GM21529 (cell line): ENCODE measurements at regions not wholly inside any gene's neighbourhood (a gene's known extent, or its start where the extent isn't known, plus 50 kb on each side); places are given as distances from the start of the nearest gene placed in this dataset.

Experiments
- ATAC-seq: cut with Tn5 transposase; IDR thresholded peaks from one replicate; pipeline ENCODE4 v1.9.1; 2021; ENCODE audit not compliant: unreplicated experiment

DNA sequence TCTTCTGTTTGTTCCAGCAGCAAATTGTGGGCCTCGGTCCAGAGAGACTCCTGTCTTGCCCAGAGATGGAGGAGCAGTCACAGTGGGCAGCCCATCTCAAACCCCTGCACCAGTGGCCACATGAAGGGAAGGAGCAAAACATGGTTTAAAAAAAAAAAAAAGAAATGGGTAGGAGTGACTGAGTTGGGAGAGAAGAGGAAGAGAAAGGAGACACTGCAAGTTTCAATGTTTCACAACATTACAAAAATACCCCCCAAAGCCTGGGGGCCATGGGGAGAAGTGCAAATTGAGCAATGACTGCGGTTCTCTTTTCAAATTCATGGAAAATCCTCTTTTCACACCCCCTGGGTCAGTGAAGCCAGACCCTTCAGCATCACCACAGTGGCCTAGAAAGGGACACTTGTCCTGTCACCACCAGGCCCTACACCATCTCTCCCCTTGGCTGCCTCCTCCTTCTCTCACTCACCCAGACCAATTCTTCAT, 117.1 kb downstream of the ZFP36L2 start:
- ATAC-seq = no peak

GRCh38 chr2:43107679-43108078, 118.7 kb downstream of the ZFP36L2 start:
- no peak for ATAC-seq

DNA sequence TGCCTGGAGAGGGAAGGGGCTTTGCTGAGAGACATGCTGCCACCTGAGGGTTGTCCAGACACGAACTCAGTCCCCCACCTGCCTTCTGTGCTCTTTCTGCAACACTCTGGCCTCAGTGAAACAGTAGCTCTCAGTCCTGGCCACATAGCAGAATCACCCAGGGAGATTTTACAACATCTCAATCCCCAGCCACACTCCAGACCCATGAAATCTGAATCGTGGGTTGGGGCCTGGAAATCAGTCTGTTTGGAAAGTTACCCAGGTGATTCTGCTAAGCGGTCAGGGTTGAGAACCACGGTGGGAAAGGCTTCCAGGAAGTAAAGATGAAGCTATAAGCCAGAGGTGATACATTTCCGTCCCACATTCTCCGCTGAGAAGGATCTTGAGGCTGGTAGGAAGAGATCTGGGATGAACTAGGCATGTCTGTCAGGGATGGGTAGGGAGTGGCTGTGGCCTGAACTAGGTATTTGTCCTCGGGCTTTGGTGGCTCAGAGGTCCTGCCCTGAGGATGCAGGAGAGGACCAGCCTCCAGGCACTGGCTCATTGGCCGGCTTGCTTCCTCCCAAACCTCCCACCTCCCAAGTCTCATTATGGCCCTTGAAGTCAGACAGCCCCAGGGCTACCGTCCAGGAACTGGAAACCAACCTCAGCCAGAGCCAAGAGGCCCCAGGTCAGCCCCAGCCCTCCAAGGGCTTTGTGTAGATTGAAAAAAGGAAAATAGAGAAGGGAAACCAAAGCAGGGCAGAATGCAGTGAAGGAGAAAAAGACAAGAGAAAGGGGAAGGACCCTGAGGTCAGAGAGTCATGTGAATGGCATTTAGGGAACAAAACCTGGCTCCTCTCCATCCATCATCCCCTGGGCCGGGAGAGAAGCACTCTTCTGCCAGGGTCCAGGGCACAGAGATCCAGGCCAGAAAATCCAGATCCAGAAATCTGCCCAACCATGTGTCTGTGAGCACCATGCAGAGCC, 119.6 kb downstream of the ZFP36L2 start:
- ATAC-seq = peak; percentile 49

DNA sequence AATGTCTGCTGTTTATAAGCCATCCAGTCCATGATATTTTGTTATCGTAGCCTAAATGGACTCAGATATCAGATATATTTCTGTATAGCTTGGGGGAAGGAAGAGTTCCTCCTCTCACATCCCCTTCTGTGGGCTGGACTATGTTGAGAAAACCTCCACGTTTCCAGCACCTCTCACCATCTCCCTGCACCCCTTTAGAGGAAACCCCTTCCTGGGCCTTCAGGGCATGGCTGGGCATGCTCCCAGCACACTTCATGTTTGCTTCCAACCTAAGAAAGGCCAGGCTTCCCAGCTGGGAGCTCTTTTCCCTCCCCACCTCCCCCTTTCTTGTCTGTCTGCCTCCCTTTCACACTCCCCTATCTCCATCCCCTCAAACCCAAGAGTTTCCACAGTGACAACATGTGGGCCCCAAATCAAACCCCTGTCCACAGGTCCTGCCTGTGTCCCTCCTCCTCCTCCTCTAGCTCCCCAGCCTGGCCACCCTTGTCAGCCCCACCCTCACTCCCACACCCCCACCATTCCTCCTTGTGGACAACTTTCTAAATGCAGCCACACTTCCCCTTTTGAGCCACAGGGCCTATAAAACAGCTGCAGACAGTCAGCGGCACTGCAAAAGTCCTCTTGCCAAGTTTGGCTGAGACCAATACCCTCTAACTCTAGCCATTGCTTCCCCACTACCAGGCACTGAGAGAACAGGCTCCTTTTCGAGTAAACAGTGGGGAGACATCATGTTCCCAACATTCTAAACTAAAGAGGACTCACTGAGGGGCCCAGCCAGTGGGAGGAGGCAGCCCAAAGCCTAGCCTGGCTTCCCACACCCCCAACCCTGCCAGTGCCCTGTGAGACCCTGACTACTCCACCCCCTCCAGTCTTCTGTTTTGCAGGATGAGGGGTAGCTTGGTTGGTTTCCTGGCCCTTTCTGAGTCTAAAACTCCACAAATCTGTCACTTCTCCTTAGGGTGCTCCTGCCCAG, 120.5 kb downstream of the ZFP36L2 start:
- ATAC-seq = peak; percentile 70

DNA sequence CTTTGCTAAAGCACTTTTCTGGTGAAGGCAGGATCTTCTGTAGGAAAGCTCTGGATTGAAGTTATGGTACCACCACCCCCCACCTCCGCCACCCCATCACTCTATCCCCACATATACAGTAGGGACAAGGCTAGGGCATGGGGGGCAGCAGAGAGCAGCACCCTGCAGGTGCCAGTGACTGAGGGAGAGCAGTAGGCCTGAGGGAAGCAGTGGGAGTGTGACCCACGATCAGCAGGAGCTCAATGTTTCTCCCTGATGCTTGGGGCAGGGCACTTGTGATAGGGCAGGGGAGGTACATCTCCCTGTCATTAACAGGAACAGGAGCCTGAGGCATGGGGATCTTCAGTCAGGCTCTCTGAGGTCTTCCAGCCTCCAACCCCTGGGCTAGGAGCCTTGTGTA, 121.6 kb downstream of the ZFP36L2 start:
- ATAC-seq = no peak

DNA sequence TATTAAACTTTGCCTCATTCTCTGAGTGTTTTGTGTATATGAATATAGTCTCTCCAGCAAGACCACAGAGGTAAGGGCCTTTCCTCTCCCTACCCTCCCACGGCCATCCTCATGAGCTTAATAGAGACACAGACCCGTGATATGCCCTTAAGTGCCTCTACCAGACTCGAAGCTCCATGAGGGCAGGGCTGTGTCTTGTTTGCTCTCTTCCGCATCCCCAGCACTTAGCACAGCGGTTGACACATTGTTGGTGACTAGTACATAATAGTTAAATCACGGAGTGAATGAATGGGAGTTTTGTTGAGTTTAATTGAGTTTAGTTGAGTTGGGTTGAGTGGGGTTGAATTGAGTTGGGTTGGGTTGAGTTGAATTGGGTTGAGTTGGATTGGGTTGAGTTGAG, 122.3 kb downstream of the ZFP36L2 start:
- no peak for ATAC-seq

DNA sequence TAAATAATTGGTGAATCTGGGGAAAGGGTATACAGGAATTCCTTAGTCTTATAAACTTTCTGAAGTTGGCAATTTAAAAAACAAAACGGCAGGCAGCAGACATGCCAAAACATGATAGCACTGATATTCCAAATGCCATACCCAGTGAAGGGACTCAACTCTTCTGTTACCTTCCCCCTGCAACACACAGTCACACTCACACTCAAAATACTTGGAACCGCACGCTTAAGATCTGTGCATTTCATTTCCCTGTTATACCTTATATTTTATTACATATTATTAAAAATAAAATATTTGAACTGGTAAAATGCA, 123.4 kb downstream of the ZFP36L2 start:
- ATAC-seq = no peak

DNA sequence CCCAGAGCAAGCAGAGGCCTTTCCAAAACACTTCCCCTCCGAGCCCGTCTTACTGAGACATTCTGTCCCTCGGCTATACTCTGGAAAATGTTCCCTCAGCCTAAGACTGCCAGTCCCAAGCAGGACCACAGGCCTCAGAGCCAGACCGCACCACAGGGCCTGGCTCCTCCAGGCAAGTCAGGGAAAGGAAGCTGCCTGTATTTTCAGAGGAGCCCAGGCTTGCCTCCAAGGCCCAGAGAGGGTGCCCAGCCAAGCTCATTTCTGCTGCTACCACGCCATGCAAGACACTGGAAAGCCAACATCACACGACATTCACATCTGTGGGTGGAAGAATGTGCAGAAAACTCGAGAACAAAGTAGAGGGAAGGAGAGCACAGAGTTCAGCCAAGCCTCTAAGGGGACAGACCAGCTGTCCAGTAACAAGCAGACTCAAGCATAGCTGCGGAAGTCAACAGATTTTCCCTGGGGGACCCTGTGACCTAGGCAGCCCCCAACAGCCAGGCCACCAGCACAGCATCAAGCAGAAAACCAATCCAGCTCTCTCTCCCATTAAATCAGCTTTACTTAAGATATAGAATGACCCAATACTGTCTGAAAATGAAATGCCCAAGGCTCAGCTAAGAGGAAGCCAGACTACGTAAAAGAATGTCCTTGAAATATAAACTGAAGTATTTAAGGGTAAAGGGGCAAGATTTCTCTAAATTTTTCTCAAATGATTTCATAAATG, 123.9 kb downstream of the ZFP36L2 start:
- no peak for ATAC-seq

DNA sequence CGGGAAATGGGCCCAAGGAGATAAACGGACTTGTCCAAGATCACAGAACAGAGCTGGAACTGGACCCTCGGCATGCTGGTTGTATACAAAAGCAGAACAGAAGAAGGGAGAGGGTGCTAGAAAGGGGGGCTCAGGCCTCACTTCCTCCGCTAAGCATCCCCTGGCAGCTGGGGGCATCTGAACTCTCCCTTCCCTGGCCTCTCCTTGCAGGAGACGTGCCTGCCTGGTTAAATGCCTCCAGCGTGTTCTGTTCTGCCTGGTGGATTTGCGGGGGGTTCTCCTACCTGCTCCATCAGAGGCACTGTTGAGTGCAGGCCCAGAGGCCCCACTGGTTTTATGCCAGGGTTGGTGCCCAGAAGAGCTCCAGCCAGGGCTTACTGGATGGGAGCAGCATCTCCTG, 124.7 kb downstream of the ZFP36L2 start:
- ATAC-seq = no peak

GRCh38 chr2:43100883-43101662, 125.3 kb downstream of the ZFP36L2 start:
- ATAC-seq = no peak

- no peak for ATAC-seq
These were observed 126.0 kb downstream of the ZFP36L2 start for GRCh38 chr2:43100362-43100882.

- no peak for ATAC-seq
These were observed 126.6 kb downstream of the ZFP36L2 start for GRCh38 chr2:43099797-43100196.

GRCh38 chr2:43098539-43098938, 127.9 kb downstream of the ZFP36L2 start:
- no peak for ATAC-seq

DNA sequence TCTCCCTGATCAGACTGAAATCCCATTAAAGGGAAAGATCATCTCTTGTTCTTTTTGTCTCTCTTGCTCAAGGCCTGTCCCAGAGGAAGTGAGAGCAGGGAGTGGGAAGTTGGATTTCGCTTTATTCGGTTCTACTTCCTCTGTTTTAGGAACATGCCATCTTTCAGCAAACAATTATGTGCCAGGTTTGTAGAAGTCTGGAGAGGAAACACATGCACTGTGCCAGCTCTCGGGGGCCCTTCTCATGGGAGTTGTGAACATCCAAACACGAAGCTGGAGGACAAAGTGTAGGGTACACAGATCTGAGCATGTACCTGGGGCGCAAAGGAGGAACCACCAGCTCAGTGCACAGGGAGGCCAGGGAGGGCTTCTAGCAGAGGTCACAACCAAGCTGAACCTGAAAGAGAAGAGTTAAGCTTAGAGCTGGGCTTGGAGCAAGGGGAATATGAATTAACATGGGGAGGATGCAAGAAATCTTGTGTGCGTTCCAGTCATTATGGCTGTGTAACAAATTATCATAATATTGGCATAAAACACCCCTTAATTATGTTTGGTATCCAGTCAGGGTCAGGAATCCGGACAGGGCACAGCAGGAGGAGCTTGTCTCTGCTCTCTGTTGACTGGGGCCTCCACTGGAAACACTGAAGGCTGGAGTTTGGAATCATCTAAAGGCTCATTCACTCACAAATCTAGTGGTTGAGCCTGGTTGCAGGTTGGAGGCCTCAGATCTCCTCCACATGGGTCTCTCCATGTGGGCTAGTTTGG, 128.6 kb downstream of the ZFP36L2 start:
- no peak for ATAC-seq

- no peak for ATAC-seq
These were observed 130.7 kb downstream of the ZFP36L2 start for GRCh38 chr2:43095533-43096295.

DNA sequence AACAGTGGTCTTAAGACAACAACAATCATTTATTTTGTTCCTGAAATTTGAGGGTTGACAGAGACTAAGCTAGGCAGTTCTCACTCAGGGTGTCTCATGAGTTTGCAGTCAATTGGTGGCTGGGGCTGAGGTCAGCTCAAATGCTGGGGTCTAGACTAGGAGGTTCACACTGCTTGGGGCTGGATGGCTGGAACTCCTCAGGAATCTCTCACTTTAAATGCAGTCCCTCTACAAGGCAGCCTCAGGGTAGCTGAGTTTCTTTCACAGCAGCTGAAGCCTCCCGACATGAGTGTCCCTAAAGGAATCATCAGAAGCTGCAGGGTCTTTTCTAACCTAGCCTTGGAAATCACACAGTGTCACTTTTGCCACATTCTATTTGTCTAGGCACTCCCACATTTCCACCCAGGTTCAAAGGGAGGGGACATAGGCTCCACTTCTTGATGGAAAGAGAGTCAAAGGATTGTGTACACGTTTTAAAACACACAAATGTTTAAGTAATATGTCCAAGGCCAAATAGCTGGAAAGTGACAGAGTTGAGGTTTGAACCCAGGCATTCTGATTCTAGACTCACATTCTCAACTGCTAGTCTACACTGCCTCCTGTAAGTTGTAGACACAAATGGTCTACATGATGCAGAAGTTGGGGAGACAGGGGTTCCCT, 133.8 kb downstream of the ZFP36L2 start:
- no peak for ATAC-seq

GRCh38 chr2:43090317-43090716, 136.1 kb downstream of the ZFP36L2 start:
- ATAC-seq = no peak
